GM21360 (cell line): ENCODE measurements at regions not wholly inside any gene's neighbourhood (a gene's known extent, or its start where the extent isn't known, plus 50 kb on each side); places are given as distances from the start of the nearest gene placed in this dataset.
"Not testable (repeated sequence)": the region's sequence is repeated elsewhere in the genome, so short reads cannot be mapped to it uniquely, and the experiment has no call there.

Experiments used
- ATAC-seq: cut with Tn5 transposase; IDR thresholded peaks from one replicate; pipeline ENCODE4 v1.9.1; 2021; ENCODE audit warnings: mild to moderate bottlenecking, moderate library complexity; ENCODE audit not compliant: unreplicated experiment

- no peak for ATAC-seq
Observed at GRCh38 chr18:46224181-46224775, 120.1 kb downstream of the HAUS1 start.

- no peak for ATAC-seq
Observed at GRCh38 chr18:46226461-46226860, 122.3 kb downstream of the HAUS1 start.

GRCh38 chr18:46229641-46230040 is 125.5 kb downstream of the HAUS1 start:
- ATAC-seq: not testable (repeated sequence)

GRCh38 chr18:46236156-46236555 is 132.0 kb downstream of the HAUS1 start:
- ATAC-seq: no peak

GRCh38 chr18:46237891-46238290 is 133.7 kb downstream of the HAUS1 start:
- ATAC-seq: no peak

- no peak for ATAC-seq
Observed at GRCh38 chr18:46239549-46239948, 135.4 kb downstream of the HAUS1 start.

- ATAC-seq: no peak
Observed at GRCh38 chr18:46239998-46240397, 135.8 kb downstream of the HAUS1 start.

- ATAC-seq: not testable (repeated sequence)
Observed at GRCh38 chr18:46241393-46241792, 137.2 kb downstream of the HAUS1 start.

- no peak for ATAC-seq
Observed at GRCh38 chr18:46242183-46242582, 138.0 kb downstream of the HAUS1 start.

GRCh38 chr18:46243095-46243494 is 138.9 kb downstream of the HAUS1 start:
- no peak for ATAC-seq

GRCh38 chr18:46243673-46244072 is 139.5 kb downstream of the HAUS1 start:
- ATAC-seq: no peak

- ATAC-seq: no peak
Observed at GRCh38 chr18:46246101-46246500, 141.9 kb downstream of the HAUS1 start.

- no peak for ATAC-seq
Observed at GRCh38 chr18:46247942-46248341, 143.8 kb downstream of the HAUS1 start.

GRCh38 chr18:46250084-46250811 is 146.1 kb downstream of the HAUS1 start:
- ATAC-seq: peak; percentile 94

- no peak for ATAC-seq
Observed at GRCh38 chr18:46250812-46251173, 146.6 kb downstream of the HAUS1 start.

- no peak for ATAC-seq
Observed at GRCh38 chr18:46252759-46253158, 148.6 kb downstream of the HAUS1 start.

GRCh38 chr18:46253498-46253897 is 149.3 kb downstream of the HAUS1 start:
- ATAC-seq: no peak

GRCh38 chr18:46256078-46256477 is 151.9 kb downstream of the HAUS1 start:
- no peak for ATAC-seq

- no peak for ATAC-seq
Observed at GRCh38 chr18:46257366-46257765, 153.2 kb downstream of the HAUS1 start.

GRCh38 chr18:46260016-46260878 is 156.1 kb downstream of the HAUS1 start:
- ATAC-seq: no peak

- ATAC-seq: no peak
Observed at GRCh38 chr18:46260879-46261143, 156.6 kb downstream of the HAUS1 start.

- no peak for ATAC-seq
Observed at GRCh38 chr18:46261799-46262198, 157.6 kb downstream of the HAUS1 start.
